Loucy (cell line): ENCODE measurements at regions not wholly inside any gene's neighbourhood (a gene's known extent, or its start where the extent isn't known, plus 50 kb on each side); places are given as distances from the start of the nearest gene placed in this dataset.

Source experiments
- H2AFZ ChIP-seq: fragments of 200-600 bp; sonication (generic); 2 replicates; pipeline ENCODE4 v1.6.0; 2016; ENCODE audit warnings: antibody characterized with exemption, mild to moderate bottlenecking, low read length, moderate library complexity
- H3F3A ChIP-seq: fragments of 200-600 bp; 2 replicates; pipeline ENCODE4 v1.6.0; 2016; ENCODE audit warnings: antibody characterized with exemption, low read depth, mild to moderate bottlenecking
- H3K27me3 ChIP-seq: fragments of 200-600 bp; sonication (generic); 2 replicates; pipeline ENCODE4 v1.6.1; 2014; ENCODE audit warnings: low read length, mild to moderate bottlenecking; ENCODE audit not compliant: insufficient read depth, poor library complexity, severe bottlenecking
- H3K36me3 ChIP-seq: fragments of 200-600 bp; sonication (generic); 2 replicates; pipeline ENCODE4 v1.6.1; 2016; ENCODE audit warnings: low read length; ENCODE audit not compliant: insufficient read depth
- H3K4me1 ChIP-seq: fragments of 200-600 bp; sonication (generic); 2 replicates; pipeline ENCODE4 v1.5.1; 2014; ENCODE audit warnings: low read length, mild to moderate bottlenecking; ENCODE audit not compliant: insufficient read depth, poor library complexity, severe bottlenecking
- H3K4me2 ChIP-seq: fragments of 200-600 bp; sonication (generic); 2 replicates; pipeline ENCODE4 v1.6.0; 2014; ENCODE audit warnings: antibody characterized with exemption, low read length, low read depth, mild to moderate bottlenecking; ENCODE audit not compliant: poor library complexity, severe bottlenecking
- H3K4me3 ChIP-seq: fragments of 200-600 bp; sonication (generic); 2 replicates; pipeline ENCODE4 v1.5.1; 2014; ENCODE audit warnings: low read length, mild to moderate bottlenecking, mixed read lengths; ENCODE audit not compliant: poor library complexity, severe bottlenecking
- H3K79me2 ChIP-seq: fragments of 200-600 bp; sonication (generic); 2 replicates; pipeline ENCODE4 v1.6.1; 2014; ENCODE audit warnings: low read length; ENCODE audit not compliant: insufficient read depth
- H3K9ac ChIP-seq: fragments of 200-600 bp; sonication (generic); 2 replicates; pipeline ENCODE4 v1.6.0; 2014; ENCODE audit warnings: mild to moderate bottlenecking, low read depth, low read length, moderate library complexity; ENCODE audit not compliant: poor library complexity, severe bottlenecking
- H3K9me2 ChIP-seq: fragments of 200-600 bp; sonication (generic); replicated peaks from 2 replicates; pipeline ENCODE4 v1.6.1; 2016; ENCODE audit warnings: low read depth, low read length, mixed read lengths
- H3K9me3 ChIP-seq: fragments of 200-600 bp; sonication (generic); 2 replicates; pipeline ENCODE4 v1.6.1; 2014; ENCODE audit warnings: mild to moderate bottlenecking, antibody characterized with exemption, low read length, low read depth; ENCODE audit not compliant: insufficient read depth
- H4K20me1 ChIP-seq: fragments of 200-600 bp; sonication (generic); 2 replicates; pipeline ENCODE4 v1.6.0; 2014; ENCODE audit warnings: antibody characterized with exemption, low read length, mild to moderate bottlenecking; ENCODE audit not compliant: insufficient read depth, poor library complexity, severe bottlenecking
- CTCF ChIP-seq: fragments of 200-600 bp; sonication (generic); conservative IDR thresholded peaks from 2 replicates; pipeline ENCODE4 v1.5.1; 2014; ENCODE audit warnings: mild to moderate bottlenecking, antibody characterized with exemption, low read length
- EZH2phosphoT487 ChIP-seq: fragments of 200-600 bp; IDR thresholded peaks from 2 replicates; pipeline ENCODE4 v1.6.1; 2018; ENCODE audit warnings: antibody characterized with exemption, mild to moderate bottlenecking, moderate library complexity, borderline replicate concordance

- no peaks in the 10 kb centered on the region for H4K20me1 ChIP-seq
- H3K4me3 ChIP-seq, result no peak overlapping the region
- no peaks in the 10 kb centered on the region for H3K4me1 ChIP-seq
- H3K9me3 ChIP-seq, result no peaks in the 10 kb centered on the region
- TF ChIP-seq EZH2phosphoT487, result no peak
- TF ChIP-seq CTCF, result no peak
- no peak overlapping the region for H2AFZ ChIP-seq
- H3F3A ChIP-seq, result no peaks in the 10 kb centered on the region
- no peaks in the 10 kb centered on the region for H3K79me2 ChIP-seq
- H3K36me3 ChIP-seq, result no peaks in the 10 kb centered on the region
- H3K9me2 ChIP-seq, result no peaks in the 10 kb centered on the region
- H3K9ac ChIP-seq, result no peak overlapping the region
- H3K27me3 ChIP-seq, result no peaks in the 10 kb centered on the region
- H3K4me2 ChIP-seq, result no peak overlapping the region
Measured at GRCh38 chr2:17301437-17301836, 216.8 kb downstream of the RAD51AP2 start.

- no peaks in the 10 kb centered on the region for H3K4me1 ChIP-seq
- no peak overlapping the region for H3K4me2 ChIP-seq
- no peak overlapping the region for H2AFZ ChIP-seq
- H3K9me3 ChIP-seq, result no peaks in the 10 kb centered on the region
- no peaks in the 10 kb centered on the region for H3K36me3 ChIP-seq
- no peaks in the 10 kb centered on the region for H3K9me2 ChIP-seq
- no peaks in the 10 kb centered on the region for H3K27me3 ChIP-seq
- TF ChIP-seq EZH2phosphoT487 (no peak), CTCF (no peak)
- no peaks in the 10 kb centered on the region for H3K79me2 ChIP-seq
- no peak overlapping the region for H3K4me3 ChIP-seq
- H4K20me1 ChIP-seq, result no peaks in the 10 kb centered on the region
- H3F3A ChIP-seq, result no peaks in the 10 kb centered on the region
- no peak overlapping the region for H3K9ac ChIP-seq
Measured at GRCh38 chr2:17299891-17300540, 218.2 kb downstream of the RAD51AP2 start.

GRCh38 chr2:17298453-17298852, 219.8 kb downstream of the RAD51AP2 start:
- H2AFZ ChIP-seq, result no peak overlapping the region
- H3K4me3 ChIP-seq, result no peak overlapping the region
- TF ChIP-seq EZH2phosphoT487, result no peak
- no peaks in the 10 kb centered on the region for H3K9me3 ChIP-seq
- H4K20me1 ChIP-seq, result no peaks in the 10 kb centered on the region
- no peaks in the 10 kb centered on the region for H3F3A ChIP-seq
- no peaks in the 10 kb centered on the region for H3K9me2 ChIP-seq
- no peaks in the 10 kb centered on the region for H3K79me2 ChIP-seq
- H3K4me1 ChIP-seq, result no peaks in the 10 kb centered on the region
- H3K27me3 ChIP-seq, result no peaks in the 10 kb centered on the region
- H3K36me3 ChIP-seq, result no peaks in the 10 kb centered on the region
- no peak overlapping the region for H3K4me2 ChIP-seq
- H3K9ac ChIP-seq, result no peak overlapping the region

GRCh38 chr2:17296686-17297085, 221.6 kb downstream of the RAD51AP2 start:
- no peak overlapping the region for H2AFZ ChIP-seq
- no peaks in the 10 kb centered on the region for H3K9me2 ChIP-seq
- H3K4me1 ChIP-seq, result no peaks in the 10 kb centered on the region
- H3K9me3 ChIP-seq, result no peaks in the 10 kb centered on the region
- H3K27me3 ChIP-seq, result no peaks in the 10 kb centered on the region
- no peaks in the 10 kb centered on the region for H3K36me3 ChIP-seq
- H4K20me1 ChIP-seq, result no peaks in the 10 kb centered on the region
- no peaks in the 10 kb centered on the region for H3F3A ChIP-seq
- TF ChIP-seq CTCF, result no peak
- no peak for TF ChIP-seq EZH2phosphoT487
- no peak overlapping the region for H3K9ac ChIP-seq
- no peak overlapping the region for H3K4me3 ChIP-seq
- H3K4me2 ChIP-seq, result no peak overlapping the region
- no peaks in the 10 kb centered on the region for H3K79me2 ChIP-seq
